ENCODE measurements at regions not wholly inside any gene's neighbourhood (a gene's known extent, or its start where the extent isn't known, plus 50 kb on each side); places are given as distances from the start of the nearest gene placed in this dataset.

GRCh38 chr11:119850822-119851409 is 121.9 kb upstream of the NECTIN1 start:
- Histone ChIP-seq H3K9ac (ENCODE audit: control insufficient read depth, insufficient read depth, low read length) (no peak overlapping the region), H3K27ac (ENCODE audit: control insufficient read depth, insufficient read depth) (no peak overlapping the region), H3K4me2 (ENCODE audit: control insufficient read depth, insufficient read depth) (no peak overlapping the region), H3K4me3 (no peak overlapping the region), H4K20me1 (ENCODE audit: control insufficient read depth, insufficient read depth) (no peaks in the 10 kb centered on the region), H2AFZ (ENCODE audit: control insufficient read depth, low read depth, low read length) (no peak overlapping the region), H3K4me1 (ENCODE audit: control insufficient read depth, insufficient read depth, low read length) (no peaks in the 10 kb centered on the region), H3K79me2 (ENCODE audit: control insufficient read depth, insufficient read depth, low read length) (no peaks in the 10 kb centered on the region), H3K36me3 (ENCODE audit: control insufficient read depth in 2 of 2, insufficient read depth in 2 of 2, low read length in 1 of 2) (no peaks in the 10 kb centered on the region; a peak in 1 of 4 replicates), H3K9me3 (replicated peaks; ENCODE audit: control insufficient read depth, insufficient read depth, low read length) (peaks cover 2% of the 10 kb centered on the region; the same call in 1 of the 3 replicates), H3K27me3 (replicated peaks in 1 of 2; ENCODE audit: control insufficient read depth in 2 of 2, insufficient read depth in 2 of 2, low read length in 1 of 2) (peaks cover 0 to 4% of the 10 kb centered on the region in 2 experiments; a peak in 2 of 4 replicates)
- TF ChIP-seq ESRRA (IDR thresholded peaks at IDR 0.05; ENCODE audit: low read length) (no peak), MEF2A (IDR thresholded peaks at IDR 0.05; ENCODE audit: insufficient read depth, low read depth, low read length) (no peak)
- intact Hi-C loops (cut with micrococcal nuclease; ENCODE audit: unreplicated experiment), result loop anchor here (10.0 kb wide), 1 partner anchor 64 kb away; no protein-coding TSS in a partner anchor
- no peak for DNase-seq (ENCODE audit: low read depth, low spot score)
- CTCF ChIA-PET, result no interaction called here
- FAIRE-seq, result peak; percentile 96
- RAD21 ChIA-PET (ENCODE audit: unreplicated experiment), result interaction anchor here (0.8 kb wide), 1 partner anchor 108 kb away, joined by 3 read pairs; no protein-coding TSS in a partner anchor
- no peak for ATAC-seq
- POLR2A ChIA-PET, result no interaction called here
- SMC1A ChIA-PET (ENCODE audit: uncharacterized antibody, unreplicated experiment), result no interaction called here
- in situ Hi-C loops (cut with MboI), result no loop called here
- 12% methylated on average over 5 of the region's 5 CpGs for WGBS (ENCODE audit: insufficient coverage, insufficient replicate concordance, low lambda C conversion rate, missing lambda C conversion rate)
- no TSS peak for BruUV-seq (replicated peaks)

- intact Hi-C loops (cut with micrococcal nuclease; ENCODE audit: unreplicated experiment) (loop anchor here (10.0 kb wide), 1 partner anchor 65 kb away; no protein-coding TSS in a partner anchor), in situ Hi-C loops (cut with MboI) (no loop called here)
- ATAC-seq, result no peak
- TF ChIP-seq NFXL1 (IDR thresholded peaks at IDR 0.05; ENCODE audit: borderline replicate concordance) (no peak), FOXK2 (IDR thresholded peaks at IDR 0.05) (no peak), NFYA (IDR thresholded peaks at IDR 0.05; ENCODE audit: borderline replicate concordance, low read depth, low read length) (no peak), RBBP5 (conservative IDR thresholded peaks at IDR 0.05) (no peak), SKIL (IDR thresholded peaks at IDR 0.05; ENCODE audit: low read depth, poor library complexity, severe bottlenecking) (no peak), ZNF592 (IDR thresholded peaks at IDR 0.05) (no peak), CHD4 (IDR thresholded peaks at IDR 0.05) (no peak), SIN3A (IDR thresholded peaks at IDR 0.05; ENCODE audit: low read depth, low read length) (no peak)
Measured at GRCh38 chr11:119849872-119850271, 120.9 kb upstream of the NECTIN1 start.

More at GRCh38 chr11:119849872-119850271, 120.9 kb upstream of the NECTIN1 start:
- Histone ChIP-seq H3K27ac (ENCODE audit: control insufficient read depth, insufficient read depth) (no peak overlapping the region), H3K9ac (ENCODE audit: control insufficient read depth, insufficient read depth, low read length) (no peak overlapping the region), H3K4me3 (no peak overlapping the region), H3K27me3 (replicated peaks in 1 of 2; ENCODE audit: control insufficient read depth in 2 of 2, insufficient read depth in 2 of 2, low read length in 1 of 2) (no peaks in the 10 kb centered on the region; a peak in 2 of 4 replicates), H3K4me2 (ENCODE audit: control insufficient read depth, insufficient read depth) (no peak overlapping the region), H3K36me3 (ENCODE audit: control insufficient read depth in 2 of 2, insufficient read depth in 2 of 2, low read length in 1 of 2) (no peaks in the 10 kb centered on the region; a peak in 1 of 4 replicates), H2AFZ (ENCODE audit: control insufficient read depth, low read depth, low read length) (no peak overlapping the region), H3K9me3 (replicated peaks; ENCODE audit: control insufficient read depth, insufficient read depth, low read length) (peaks cover 2% of the 10 kb centered on the region; the same call in 1 of the 3 replicates), H3K79me2 (ENCODE audit: control insufficient read depth, insufficient read depth, low read length) (no peaks in the 10 kb centered on the region), H3K4me1 (ENCODE audit: control insufficient read depth, insufficient read depth, low read length) (no peaks in the 10 kb centered on the region), H4K20me1 (ENCODE audit: control insufficient read depth, insufficient read depth) (no peaks in the 10 kb centered on the region)
- FAIRE-seq, result no peak
- no TSS peak for BruUV-seq (replicated peaks)
- DNase-seq (ENCODE audit: low read depth, low spot score), result no peak
- CTCF ChIA-PET, result no interaction called here
- RAD21 ChIA-PET (ENCODE audit: unreplicated experiment), result no interaction called here
- SMC1A ChIA-PET (ENCODE audit: uncharacterized antibody, unreplicated experiment), result no interaction called here
- WGBS (ENCODE audit: insufficient coverage, insufficient replicate concordance, low lambda C conversion rate, missing lambda C conversion rate), result 0% methylated on average over 1 of the region's 1 CpG
- POLR2A ChIA-PET, result no interaction called here
